HFFc6 (cell line): ENCODE measurements at regions not wholly inside any gene's neighbourhood (a gene's known extent, or its start where the extent isn't known, plus 50 kb on each side); places are given as distances from the start of the nearest gene placed in this dataset.

Experiments used
- DNase-seq: peaks from one replicate; pipeline ENCODE4 v3.0.0-alpha.2; 2018
- H3K27ac Mint-ChIP-seq: 2 replicates; pipeline ENCODE4 v1.8.0; 2020; ENCODE audit warnings: mild to moderate bottlenecking, mixed read lengths
- H3K27me3 Mint-ChIP-seq: 2 replicates; pipeline ENCODE4 v1.8.0; 2021; ENCODE audit warnings: mild to moderate bottlenecking, moderate library complexity, mixed read lengths; ENCODE audit not compliant: insufficient read depth
- H3K36me3 Mint-ChIP-seq: 2 replicates; pipeline ENCODE4 v1.8.0; 2021; ENCODE audit warnings: low read depth, mixed read lengths
- H3K4me1 Mint-ChIP-seq: 2 replicates; pipeline ENCODE4 v1.8.0; 2020; ENCODE audit warnings: low read depth, mixed read lengths
- H3K4me3 Mint-ChIP-seq: 2 replicates; pipeline ENCODE4 v1.8.0; 2020; ENCODE audit warnings: mild to moderate bottlenecking, moderate library complexity, mixed read lengths
- H3K9me3 Mint-ChIP-seq: 2 replicates; pipeline ENCODE4 v1.8.0; 2020; ENCODE audit warnings: mild to moderate bottlenecking, mixed read lengths
- CTCF ChIP-seq: fragments of 200-600 bp; sonication (generic); IDR thresholded peaks from 2 replicates; pipeline ENCODE4 v1.5.0; 2021; ENCODE audit warnings: antibody characterized with exemption, mild to moderate bottlenecking

GRCh38 chr14:81963846-81964245, 430.2 kb upstream of the SEL1L start:
- peaks cover 2% of the 10 kb centered on the region for H3K36me3 Mint-ChIP-seq
- peaks cover 51% of the 10 kb centered on the region for H3K9me3 Mint-ChIP-seq
- no peak for DNase-seq
- H3K27me3 Mint-ChIP-seq = no peaks in the 10 kb centered on the region; the same call in 1 of the 2 replicates
- H3K4me3 Mint-ChIP-seq = no peak overlapping the region
- no peak overlapping the region for H3K27ac Mint-ChIP-seq
- no peaks in the 10 kb centered on the region for H3K4me1 Mint-ChIP-seq
- no peak for TF ChIP-seq CTCF

- no peaks in the 10 kb centered on the region for H3K4me1 Mint-ChIP-seq
- no peak for TF ChIP-seq CTCF
- DNase-seq = no peak
- H3K36me3 Mint-ChIP-seq = peaks cover 5% of the 10 kb centered on the region
- peaks cover 55% of the 10 kb centered on the region for H3K9me3 Mint-ChIP-seq
- no peaks in the 10 kb centered on the region; the same call in 1 of the 2 replicates for H3K27me3 Mint-ChIP-seq
- no peak overlapping the region for H3K27ac Mint-ChIP-seq
- no peak overlapping the region for H3K4me3 Mint-ChIP-seq
Measured at GRCh38 chr14:81970307-81970706, 436.7 kb upstream of the SEL1L start.

- no peak for TF ChIP-seq CTCF
- no peaks in the 10 kb centered on the region for H3K27me3 Mint-ChIP-seq
- peaks cover 5% of the 10 kb centered on the region for H3K36me3 Mint-ChIP-seq
- no peak overlapping the region for H3K4me3 Mint-ChIP-seq
- H3K9me3 Mint-ChIP-seq = peaks cover 47% of the 10 kb centered on the region
- H3K4me1 Mint-ChIP-seq = no peaks in the 10 kb centered on the region
- DNase-seq = no peak
- H3K27ac Mint-ChIP-seq = no peak overlapping the region
Measured at GRCh38 chr14:81971911-81972310, 438.3 kb upstream of the SEL1L start.

- peaks cover 5% of the 10 kb centered on the region; the same call in 1 of the 2 replicates for H3K36me3 Mint-ChIP-seq
- DNase-seq = no peak
- no peaks in the 10 kb centered on the region for H3K4me1 Mint-ChIP-seq
- TF ChIP-seq CTCF = no peak
- H3K4me3 Mint-ChIP-seq = no peak overlapping the region
- H3K27ac Mint-ChIP-seq = no peak overlapping the region
- H3K27me3 Mint-ChIP-seq = no peaks in the 10 kb centered on the region
- peaks cover 40% of the 10 kb centered on the region for H3K9me3 Mint-ChIP-seq
Measured at GRCh38 chr14:81972601-81973000, 438.9 kb upstream of the SEL1L start.

GRCh38 chr14:81974543-81974942, 440.9 kb upstream of the SEL1L start:
- no peak for DNase-seq
- no peak for TF ChIP-seq CTCF
- Mint-ChIP-seq H3K27me3 (no peaks in the 10 kb centered on the region), H3K9me3 (peaks cover 41% of the 10 kb centered on the region), H3K36me3 (no peaks in the 10 kb centered on the region), H3K27ac (no peak overlapping the region), H3K4me3 (no peak overlapping the region), H3K4me1 (no peaks in the 10 kb centered on the region)
